ENCODE measurements at regions not wholly inside any gene's neighbourhood (a gene's known extent, or its start where the extent isn't known, plus 50 kb on each side); places are given as distances from the start of the nearest gene placed in this dataset.

- no peak overlapping the region for H3K4me3 ChIP-seq (ENCODE audit: low read depth, low read length)
- in situ Hi-C loops (cut with HindIII; ENCODE audit: low sequenced_read_pairs): no loop called here
- DNase-seq (ENCODE audit: low read depth, low spot score): no peak
- TF ChIP-seq CTCF (IDR thresholded peaks at IDR 0.05; ENCODE audit: low read depth, low read length): no peak
Observed at GRCh38 chr1:21361506-21361905, 71.2 kb upstream of the ECE1 start.

DNA sequence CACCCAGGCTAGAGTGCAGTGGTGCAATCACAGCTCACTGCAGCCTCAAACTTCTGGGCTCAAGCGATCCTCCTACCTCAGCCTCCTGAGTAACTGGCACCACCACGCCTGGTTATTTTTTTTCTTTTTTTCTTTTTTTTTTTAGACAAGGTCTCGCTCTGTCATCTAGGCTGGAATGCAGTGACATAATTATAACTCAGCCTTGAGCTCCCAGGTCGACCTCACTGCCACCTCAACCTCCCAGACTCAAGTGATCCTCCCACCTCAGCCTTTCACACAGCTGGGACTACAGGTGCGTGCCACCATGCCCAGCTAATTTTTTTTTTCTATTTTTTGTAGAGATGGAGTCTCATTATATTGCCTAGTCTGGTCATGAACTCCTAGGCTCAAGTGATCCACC lies 66.9 kb upstream of the ECE1 start:
- in situ Hi-C loops (cut with HindIII; ENCODE audit: low sequenced_read_pairs): no loop called here
- TF ChIP-seq CTCF (IDR thresholded peaks at IDR 0.05; ENCODE audit: low read depth, low read length): no peak
- DNase-seq (ENCODE audit: low read depth, low spot score): no peak
- H3K4me3 ChIP-seq (ENCODE audit: low read depth, low read length): no peak overlapping the region

- DNase-seq (ENCODE audit: low read depth, low spot score): no peak
- no peak overlapping the region for H3K4me3 ChIP-seq (ENCODE audit: low read depth, low read length)
- in situ Hi-C loops (cut with HindIII; ENCODE audit: low sequenced_read_pairs): no loop called here
- TF ChIP-seq CTCF (IDR thresholded peaks at IDR 0.05; ENCODE audit: low read depth, low read length): no peak
Observed at GRCh38 chr1:21355956-21356355, 65.7 kb upstream of the ECE1 start.

DNA sequence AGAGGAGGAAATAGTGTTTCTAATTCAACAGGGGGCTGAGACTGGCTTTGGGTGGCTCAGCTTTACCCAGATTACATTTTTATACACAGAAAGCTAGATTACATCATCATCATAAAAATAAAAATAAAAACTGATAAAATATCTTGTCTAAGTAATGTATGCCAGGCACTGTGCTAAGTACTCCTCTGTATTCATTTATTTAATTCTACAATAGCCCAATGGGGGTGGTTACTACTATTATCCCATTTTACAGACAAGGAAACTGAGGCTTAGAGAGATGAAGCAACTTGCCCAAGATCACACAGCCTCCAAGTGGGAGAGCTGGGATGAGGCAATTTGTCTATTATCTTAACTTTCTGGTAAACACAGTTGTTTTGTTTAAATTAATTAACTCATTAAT lies 62.3 kb upstream of the ECE1 start:
- in situ Hi-C loops (cut with HindIII; ENCODE audit: low sequenced_read_pairs): no loop called here
- H3K4me3 ChIP-seq (ENCODE audit: low read depth, low read length): no peak overlapping the region
- TF ChIP-seq CTCF (IDR thresholded peaks at IDR 0.05; ENCODE audit: low read depth, low read length): no peak
- no peak for DNase-seq (ENCODE audit: low read depth, low spot score)

DNA sequence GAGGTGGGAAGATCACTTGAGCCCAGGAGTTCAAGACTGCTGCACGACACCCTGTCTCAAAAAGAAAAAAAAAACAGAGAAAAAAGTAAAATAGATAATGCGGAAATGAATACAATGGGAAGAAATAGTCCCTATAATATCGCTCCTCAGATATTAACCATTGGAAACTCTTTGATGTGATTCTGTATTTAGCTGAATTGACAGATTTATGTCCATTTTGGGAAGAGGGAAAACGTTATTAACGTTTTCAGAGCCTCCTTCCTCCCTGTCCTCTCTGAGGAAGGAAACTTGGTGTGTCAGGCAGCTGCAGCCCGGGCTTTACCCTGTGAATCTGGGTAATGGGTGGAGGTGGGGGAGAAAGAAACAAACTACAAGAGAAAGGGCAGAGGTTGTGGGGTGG lies 61.6 kb upstream of the ECE1 start:
- DNase-seq (ENCODE audit: low read depth, low spot score): no peak
- in situ Hi-C loops (cut with HindIII; ENCODE audit: low sequenced_read_pairs): no loop called here
- H3K4me3 ChIP-seq (ENCODE audit: low read depth, low read length): no peak overlapping the region
- no peak for TF ChIP-seq CTCF (IDR thresholded peaks at IDR 0.05; ENCODE audit: low read depth, low read length)

GRCh38 chr1:21350202-21350885 lies 60.1 kb upstream of the ECE1 start:
- in situ Hi-C loops (cut with HindIII; ENCODE audit: low sequenced_read_pairs): no loop called here
- H3K4me3 ChIP-seq (ENCODE audit: low read depth, low read length): no peak overlapping the region
- DNase-seq (ENCODE audit: low read depth, low spot score): no peak
- TF ChIP-seq CTCF (IDR thresholded peaks at IDR 0.05; ENCODE audit: low read depth, low read length): no peak

All from astrocyte of the spinal cord (primary cell).